Dermis blood vessel endothelial cell (primary cell): ENCODE measurements at regions not wholly inside any gene's neighbourhood (a gene's known extent, or its start where the extent isn't known, plus 50 kb on each side); places are given as distances from the start of the nearest gene placed in this dataset.
"Not testable (repeated sequence)": the region's sequence is repeated elsewhere in the genome, so short reads cannot be mapped to it uniquely, and the experiment has no call there.

Experiments
- DNase-seq: peaks from one replicate; pipeline ENCODE4 v3.0.0; 2010

- DNase-seq: peak; percentile 83
Measured at GRCh38 chr5:17037751-17038150, 101.7 kb upstream of the MYO10 start.

- no peak for DNase-seq
Measured at GRCh38 chr5:17039170-17039569, 103.1 kb upstream of the MYO10 start.

GRCh38 chr5:17042041-17042440 is 106.0 kb upstream of the MYO10 start:
- no peak for DNase-seq

- DNase-seq: no peak
Measured at GRCh38 chr5:17046320-17046719, 110.2 kb upstream of the MYO10 start.

- peak; percentile 80 for DNase-seq
Measured at GRCh38 chr5:17050236-17050635, 114.1 kb upstream of the MYO10 start.

- DNase-seq: no peak
Measured at GRCh38 chr5:17054911-17055310, 118.8 kb upstream of the MYO10 start.

- DNase-seq: peak; percentile 58
Measured at GRCh38 chr5:17056141-17056631, 120.1 kb upstream of the MYO10 start.

GRCh38 chr5:17058438-17058837 is 122.3 kb upstream of the MYO10 start:
- DNase-seq: no peak

- DNase-seq: peak; percentile 22
Measured at GRCh38 chr5:17061973-17062470, 125.9 kb upstream of the MYO10 start.

GRCh38 chr5:17062741-17063140 is 126.7 kb upstream of the MYO10 start:
- DNase-seq: not testable (repeated sequence)

- no peak for DNase-seq
Measured at GRCh38 chr5:17064241-17064640, 128.2 kb upstream of the MYO10 start.

GRCh38 chr5:17065458-17065857 is 129.4 kb upstream of the MYO10 start:
- no peak for DNase-seq

- DNase-seq: not testable (repeated sequence)
Measured at GRCh38 chr5:17066026-17066425, 129.9 kb upstream of the MYO10 start.

- DNase-seq: no peak
Measured at GRCh38 chr5:17067657-17068392, 131.7 kb upstream of the MYO10 start.

- peak; percentile 24 for DNase-seq
Measured at GRCh38 chr5:17069995-17070511, 134.0 kb upstream of the MYO10 start.

GRCh38 chr5:17070647-17071046 is 134.6 kb upstream of the MYO10 start:
- no peak for DNase-seq

GRCh38 chr5:17075236-17075635 is 139.1 kb upstream of the MYO10 start:
- peak; percentile 27 for DNase-seq

GRCh38 chr5:17076272-17076671 is 140.2 kb upstream of the MYO10 start:
- DNase-seq: no peak

GRCh38 chr5:17077440-17078233 is 139.8 kb upstream of the BASP1 start:
- DNase-seq: peak; percentile 17

- DNase-seq: peak; percentile 98
Measured at GRCh38 chr5:17079562-17079961, 137.9 kb upstream of the BASP1 start.

GRCh38 chr5:17080361-17080760 is 137.1 kb upstream of the BASP1 start:
- DNase-seq: no peak

- peak; percentile 19 for DNase-seq
Measured at GRCh38 chr5:17081142-17081541, 136.3 kb upstream of the BASP1 start.

GRCh38 chr5:17083276-17083675 is 134.2 kb upstream of the BASP1 start:
- not testable (repeated sequence) for DNase-seq
